Fibroblast of skin of right biceps (primary cell): ENCODE measurements at regions not wholly inside any gene's neighbourhood (a gene's known extent, or its start where the extent isn't known, plus 50 kb on each side); places are given as distances from the start of the nearest gene placed in this dataset.
"Not testable (repeated sequence)": the region's sequence is repeated elsewhere in the genome, so short reads cannot be mapped to it uniquely, and the experiment has no call there.

ENCODE experiments used
- DNase-seq: peaks from one replicate; pipeline ENCODE4 v3.0.0-alpha.2; 2013

GRCh38 chr21:6561168-6561567 is 3960.2 kb upstream of the TPTE start:
- DNase-seq, result not testable (repeated sequence)

- DNase-seq, result not testable (repeated sequence)
Observed at GRCh38 chr21:6561578-6561977, 3959.8 kb upstream of the TPTE start.

GRCh38 chr21:6564543-6565166 is 3956.7 kb upstream of the TPTE start:
- not testable (repeated sequence) for DNase-seq

GRCh38 chr21:6565190-6566094 is 3955.9 kb upstream of the TPTE start:
- peak; percentile 32 for DNase-seq

GRCh38 chr21:6567542-6567941 is 3953.8 kb upstream of the TPTE start:
- not testable (repeated sequence) for DNase-seq

GRCh38 chr21:6569152-6569551 is 3952.2 kb upstream of the TPTE start:
- DNase-seq, result not testable (repeated sequence)

- DNase-seq, result not testable (repeated sequence)
Observed at GRCh38 chr21:6569587-6570392, 3951.6 kb upstream of the TPTE start.

GRCh38 chr21:6570700-6571368 is 3950.5 kb upstream of the TPTE start:
- DNase-seq, result not testable (repeated sequence)

GRCh38 chr21:6573576-6573975 is 3947.8 kb upstream of the TPTE start:
- DNase-seq, result not testable (repeated sequence)

GRCh38 chr21:6579801-6580200 is 3941.6 kb upstream of the TPTE start:
- not testable (repeated sequence) for DNase-seq
